Activated T-helper 2 cell treated with anti-CD3 and anti-CD28 coated beads, Interferon-gamma antibody, Interleukin-2, Interleukin-4, amounts not matched to agents 10 μg/mL and 5 μg/mL and 100 μg/mL, durations not matched to agents 14 hours and 24 hours and 36 hours (primary cell): ENCODE measurements at regions not wholly inside any gene's neighbourhood (a gene's known extent, or its start where the extent isn't known, plus 50 kb on each side); places are given as distances from the start of the nearest gene placed in this dataset.
"Not testable (repeated sequence)": the region's sequence is repeated elsewhere in the genome, so short reads cannot be mapped to it uniquely, and the experiment has no call there.

Source experiments
- DNase-seq: peaks from one replicate; pipeline ENCODE4 v3.0.0; 2021; ENCODE audit warnings: low spot score
- H3K27ac Mint-ChIP-seq: one replicate; pipeline ENCODE4 v1.8.0; 2021; ENCODE audit warnings: mixed read lengths
- H3K27me3 Mint-ChIP-seq: one replicate; pipeline ENCODE4 v1.8.0; 2021; ENCODE audit warnings: low read depth, mixed read lengths
- H3K36me3 Mint-ChIP-seq: one replicate; pipeline ENCODE4 v1.8.0; 2021; ENCODE audit warnings: low read depth, mixed read lengths
- H3K4me1 Mint-ChIP-seq: one replicate; pipeline ENCODE4 v1.8.0; 2021; ENCODE audit warnings: low read depth, mixed read lengths
- H3K4me3 Mint-ChIP-seq: one replicate; pipeline ENCODE4 v1.8.0; 2021; ENCODE audit warnings: low read depth, mild to moderate bottlenecking, moderate library complexity, mixed read lengths
- H3K9me3 Mint-ChIP-seq: one replicate; pipeline ENCODE4 v1.8.0; 2021; ENCODE audit warnings: mixed read lengths
- intact Hi-C: fragments of 100-400 bp; cut with micrococcal nuclease; formaldehyde crosslinking; loops from one replicate; pipeline ENCODE4 v1.15.1; 2023

DNA sequence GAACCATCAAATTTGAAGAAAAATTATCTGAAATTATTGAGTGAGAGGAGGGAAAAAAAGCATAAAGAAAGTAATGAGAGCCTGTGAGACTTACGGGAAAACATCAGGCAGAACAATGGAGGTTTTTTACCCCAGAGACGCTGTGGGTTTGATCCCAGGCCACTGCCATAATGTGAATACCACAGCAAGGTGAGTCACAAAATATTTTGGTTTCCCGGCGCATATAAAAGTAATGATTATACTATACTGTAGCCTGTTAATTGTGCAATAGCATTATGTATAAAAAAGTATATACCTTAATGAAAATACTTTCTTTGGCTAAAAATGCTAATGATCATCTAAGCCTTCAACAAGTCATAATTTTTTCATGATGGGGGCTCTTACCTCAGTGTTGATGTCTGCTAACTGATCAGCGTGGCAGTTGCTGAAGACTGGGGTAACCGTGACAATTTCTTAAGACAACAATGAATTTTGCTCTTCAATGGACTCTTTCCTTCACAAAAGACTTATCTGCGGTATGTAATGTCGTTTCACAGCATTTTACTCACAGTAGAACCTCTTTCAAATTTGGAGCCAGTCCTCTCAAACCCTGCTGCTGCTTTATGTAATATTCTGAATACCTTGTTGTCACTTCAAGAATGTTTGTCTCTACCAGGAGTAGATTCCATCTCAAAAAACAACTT, 97.0 kb upstream of the FAM20C start:
- intact Hi-C loops: no loop called here
- Mint-ChIP-seq H3K4me1 (peaks cover 10% of the 10 kb centered on the region), H3K27ac (no peak overlapping the region), H3K27me3 (peaks cover 8% of the 10 kb centered on the region), H3K9me3 (no peaks in the 10 kb centered on the region), H3K4me3 (no peak overlapping the region), H3K36me3 (no peaks in the 10 kb centered on the region)
- DNase-seq: no peak

DNA sequence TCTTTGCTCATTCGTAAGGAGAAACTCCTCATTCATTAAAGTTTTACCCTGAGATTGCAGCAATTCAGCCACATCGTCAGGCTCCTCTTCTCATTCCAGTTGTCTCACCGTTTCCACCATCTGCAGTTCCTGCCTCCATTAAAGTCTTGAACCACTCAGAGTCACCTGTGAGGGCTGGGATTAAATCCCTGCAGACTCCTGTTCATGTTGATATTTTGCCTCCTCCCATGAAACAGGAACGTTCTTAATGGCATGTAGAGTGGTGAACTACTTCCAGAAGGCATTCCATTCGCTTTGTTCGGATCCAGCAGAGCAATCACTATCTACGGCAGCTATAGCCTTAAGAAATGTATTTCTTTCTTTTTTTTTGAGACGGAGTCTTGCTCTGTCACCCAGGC, 96.5 kb upstream of the FAM20C start:
- DNase-seq: no peak
- Mint-ChIP-seq H3K36me3 (no peaks in the 10 kb centered on the region), H3K4me3 (no peak overlapping the region), H3K27ac (no peak overlapping the region), H3K9me3 (no peaks in the 10 kb centered on the region), H3K27me3 (peaks cover 8% of the 10 kb centered on the region), H3K4me1 (peaks cover 5% of the 10 kb centered on the region)
- intact Hi-C loops: no loop called here

DNA sequence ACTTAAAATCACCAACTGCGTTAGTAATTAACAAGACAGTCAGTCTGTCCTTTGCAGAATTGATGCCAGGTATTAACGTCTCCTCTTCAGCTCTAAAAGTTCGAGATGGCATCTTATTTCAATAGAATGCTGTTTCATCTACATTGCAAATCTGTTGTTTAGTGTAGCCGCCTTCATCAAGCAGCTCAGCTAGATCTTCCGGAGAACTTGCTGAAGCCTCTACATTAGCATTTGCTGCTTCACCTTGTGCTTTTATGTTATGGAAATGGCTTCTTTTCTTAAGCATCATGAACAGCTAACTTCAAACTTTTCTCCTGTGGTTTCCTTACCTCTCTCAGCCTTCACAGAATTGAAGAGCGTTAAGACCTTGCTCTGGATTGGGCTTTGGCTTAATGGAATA, 95.5 kb upstream of the FAM20C start:
- no peak overlapping the region for H3K27ac Mint-ChIP-seq
- intact Hi-C loops: no loop called here
- H3K9me3 Mint-ChIP-seq: peaks cover 2% of the 10 kb centered on the region
- H3K4me3 Mint-ChIP-seq: no peak overlapping the region
- H3K27me3 Mint-ChIP-seq: peaks cover 8% of the 10 kb centered on the region
- no peaks in the 10 kb centered on the region for H3K36me3 Mint-ChIP-seq
- DNase-seq: no peak
- H3K4me1 Mint-ChIP-seq: peaks cover 4% of the 10 kb centered on the region

DNA sequence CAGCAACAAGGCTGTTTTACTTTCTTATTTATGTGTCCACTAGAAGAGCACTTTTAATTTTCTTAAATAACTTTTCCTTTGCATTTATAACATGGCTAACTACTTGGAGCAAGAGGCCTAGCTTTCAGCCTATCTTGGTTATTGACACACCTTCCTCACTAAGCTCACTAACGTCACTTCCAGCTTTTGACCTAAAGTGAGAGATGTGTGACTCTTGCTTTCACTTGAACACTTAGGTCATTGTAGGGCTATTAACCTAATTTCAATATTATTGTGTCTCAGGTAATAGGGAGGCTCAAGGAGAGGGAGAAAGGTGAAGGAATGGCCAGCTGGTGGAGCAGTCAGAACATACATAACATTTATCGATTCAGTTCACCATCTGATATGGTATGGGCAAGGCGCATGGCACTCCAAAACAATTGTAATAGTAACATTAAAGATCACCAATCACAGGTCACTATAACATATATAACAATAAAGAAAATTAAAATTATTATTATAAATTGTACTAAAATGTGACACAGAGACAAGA, 95.0 kb upstream of the FAM20C start:
- Mint-ChIP-seq H3K36me3 (no peaks in the 10 kb centered on the region), H3K4me3 (no peak overlapping the region), H3K27ac (no peak overlapping the region), H3K4me1 (peaks cover 7% of the 10 kb centered on the region), H3K9me3 (peaks cover 5% of the 10 kb centered on the region), H3K27me3 (peaks cover 8% of the 10 kb centered on the region)
- no peak for DNase-seq
- intact Hi-C loops: no loop called here

DNA sequence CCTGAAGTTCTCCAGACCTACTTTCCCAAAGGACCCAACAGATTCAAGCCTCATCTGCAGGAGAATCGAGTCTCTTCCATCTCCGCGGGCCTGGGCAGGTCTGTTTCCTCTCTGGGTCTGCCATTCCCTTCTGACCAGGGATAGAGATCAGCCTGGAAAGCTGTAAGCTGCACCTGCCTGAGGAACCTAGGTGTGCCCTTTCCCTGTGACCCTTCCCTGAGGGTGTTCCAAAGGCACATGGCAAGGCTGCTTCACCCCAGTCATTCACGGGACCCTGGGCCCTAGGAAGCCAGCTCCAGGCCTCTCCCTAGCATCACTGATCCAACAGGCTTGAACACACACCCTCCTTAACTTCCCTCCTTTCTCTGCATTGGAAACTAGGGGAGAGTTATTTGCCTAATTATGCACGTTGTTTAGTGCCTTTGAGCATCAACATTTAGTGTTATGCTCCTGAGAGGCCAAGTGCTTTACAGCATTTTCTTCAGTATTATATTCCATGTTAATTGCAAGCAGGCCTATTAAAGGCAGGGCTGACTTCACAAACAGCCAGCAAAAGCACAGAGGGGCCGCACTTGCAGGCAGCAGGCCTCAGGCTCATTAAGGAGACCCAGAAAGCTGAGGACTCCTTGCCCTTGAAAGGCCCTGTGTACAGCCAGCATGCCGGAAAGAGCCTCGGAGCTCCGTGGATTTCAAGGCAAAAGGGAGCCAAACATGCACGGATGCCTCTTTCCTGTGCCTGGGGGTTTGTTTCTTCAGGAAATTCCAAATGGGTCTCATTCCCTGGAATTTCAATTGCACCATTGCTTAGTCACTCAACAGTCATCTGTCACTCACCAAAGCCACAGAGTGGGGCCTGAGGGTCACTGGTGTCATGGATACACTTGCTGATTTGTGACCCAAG, 91.0 kb upstream of the FAM20C start:
- peaks cover 19% of the 10 kb centered on the region for H3K9me3 Mint-ChIP-seq
- H3K27ac Mint-ChIP-seq: no peak overlapping the region
- H3K4me1 Mint-ChIP-seq: peaks cover 23% of the 10 kb centered on the region
- no peaks in the 10 kb centered on the region for H3K27me3 Mint-ChIP-seq
- H3K36me3 Mint-ChIP-seq: no peaks in the 10 kb centered on the region
- H3K4me3 Mint-ChIP-seq: no peak overlapping the region
- DNase-seq: no peak
- intact Hi-C loops: no loop called here

DNA sequence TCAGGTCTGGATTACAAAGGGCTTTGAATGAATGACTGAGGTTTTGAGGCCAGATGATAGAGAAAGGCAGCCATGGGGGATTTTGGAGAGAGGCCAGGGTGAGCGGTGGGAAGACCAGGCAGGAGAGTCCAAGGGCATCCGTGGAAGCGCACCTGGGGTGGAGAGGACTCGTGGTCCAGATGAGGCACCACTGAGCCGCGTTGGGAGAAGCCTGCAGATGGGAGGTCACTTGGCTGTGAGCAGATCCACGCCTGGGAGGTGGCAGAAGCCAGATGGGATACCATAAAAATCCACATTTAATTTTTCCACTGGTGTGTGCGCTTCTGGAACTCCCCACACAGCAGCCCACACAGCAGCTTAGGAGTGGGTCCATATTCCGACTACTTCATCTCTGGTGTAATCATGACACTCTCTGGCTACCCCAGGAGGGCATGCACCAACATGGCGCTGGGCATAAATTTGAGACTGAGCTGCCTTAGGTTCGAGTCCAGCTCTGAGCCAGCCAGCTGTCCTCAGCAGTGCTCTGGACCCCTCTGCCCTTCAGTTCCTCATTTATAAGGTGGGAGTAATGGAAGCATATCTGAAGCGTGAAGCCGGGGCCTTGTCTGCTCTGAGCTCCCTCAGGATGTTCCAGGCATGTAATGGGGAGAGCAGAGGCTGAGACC, 90.2 kb upstream of the FAM20C start:
- DNase-seq: no peak
- peaks cover 19% of the 10 kb centered on the region for H3K9me3 Mint-ChIP-seq
- intact Hi-C loops: no loop called here
- H3K4me1 Mint-ChIP-seq: peaks cover 30% of the 10 kb centered on the region
- no peaks in the 10 kb centered on the region for H3K36me3 Mint-ChIP-seq
- no peak overlapping the region for H3K4me3 Mint-ChIP-seq
- no peak overlapping the region for H3K27ac Mint-ChIP-seq
- H3K27me3 Mint-ChIP-seq: no peaks in the 10 kb centered on the region

DNA sequence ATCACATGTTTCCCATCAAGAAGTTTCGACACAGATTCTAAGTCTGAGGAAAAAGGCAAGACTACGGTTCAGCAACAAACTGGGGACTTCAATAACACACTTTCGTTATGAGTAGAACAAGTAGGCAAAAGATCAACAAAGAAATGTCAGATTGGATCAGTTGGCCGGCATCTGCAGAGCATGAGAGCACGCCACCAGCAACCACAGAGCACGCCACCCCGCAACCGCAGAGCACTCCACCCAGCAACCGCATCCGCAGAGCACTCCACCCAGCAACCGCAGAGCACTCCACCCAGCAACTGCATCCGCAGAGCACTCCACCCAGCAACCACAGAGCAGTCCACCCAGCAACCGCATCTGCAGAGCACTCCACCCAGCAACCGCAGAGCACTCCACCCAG, 89.7 kb upstream of the FAM20C start:
- H3K27ac Mint-ChIP-seq: no peak overlapping the region
- no peak overlapping the region for H3K4me3 Mint-ChIP-seq
- H3K36me3 Mint-ChIP-seq: no peaks in the 10 kb centered on the region
- peaks cover 30% of the 10 kb centered on the region for H3K4me1 Mint-ChIP-seq
- no peaks in the 10 kb centered on the region for H3K27me3 Mint-ChIP-seq
- peaks cover 19% of the 10 kb centered on the region for H3K9me3 Mint-ChIP-seq
- DNase-seq: peak; percentile 16
- intact Hi-C loops: no loop called here

DNA sequence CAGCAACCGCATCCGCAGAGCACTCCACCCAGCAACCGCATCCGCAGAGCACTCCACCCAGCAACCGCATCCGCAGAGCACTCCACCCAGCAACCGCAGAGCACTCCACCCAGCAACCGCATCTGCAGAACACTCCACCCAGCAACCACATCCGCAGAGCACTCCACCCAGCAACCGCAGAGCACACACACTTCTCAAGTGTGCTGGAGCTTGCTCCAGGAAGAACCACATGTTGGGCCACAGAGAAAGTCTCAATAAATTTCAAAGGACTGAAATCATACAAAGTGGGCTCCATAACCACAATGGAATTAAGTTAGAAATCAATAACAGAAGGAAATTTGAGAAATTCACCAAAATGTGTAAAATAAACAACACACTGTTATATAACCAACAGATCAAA, 88.4 kb upstream of the FAM20C start:
- H3K9me3 Mint-ChIP-seq: peaks cover 19% of the 10 kb centered on the region
- intact Hi-C loops, H3K36me3 Mint-ChIP-seq, H3K4me3 Mint-ChIP-seq, DNase-seq, H3K27me3 Mint-ChIP-seq: not testable (repeated sequence)
- peak overlapping the region; percentile 3 for H3K27ac Mint-ChIP-seq
- H3K4me1 Mint-ChIP-seq: peaks cover 30% of the 10 kb centered on the region

DNA sequence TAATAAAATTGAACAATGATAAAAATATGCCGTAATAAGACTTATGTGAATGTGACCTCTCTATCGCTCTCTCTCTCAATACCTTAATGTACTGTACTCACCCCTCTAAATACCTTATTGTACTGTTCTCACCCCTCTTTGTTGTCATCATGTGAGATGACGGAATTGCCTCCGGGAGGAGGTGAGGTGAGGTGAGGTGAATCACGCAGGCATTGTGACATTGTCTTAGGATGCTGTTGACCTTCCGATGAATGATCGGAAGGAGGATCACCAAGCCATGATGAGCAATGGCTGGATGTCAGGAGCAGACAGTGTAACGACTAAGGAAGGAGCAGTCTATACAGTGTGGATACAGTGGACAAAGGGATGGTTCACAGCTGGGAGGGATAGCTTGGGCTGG, 87.4 kb upstream of the FAM20C start:
- no peak overlapping the region for H3K4me3 Mint-ChIP-seq
- no peak overlapping the region for H3K27ac Mint-ChIP-seq
- H3K9me3 Mint-ChIP-seq: peaks cover 19% of the 10 kb centered on the region
- no peak for DNase-seq
- peaks cover 28% of the 10 kb centered on the region for H3K4me1 Mint-ChIP-seq
- H3K36me3 Mint-ChIP-seq: no peaks in the 10 kb centered on the region
- intact Hi-C loops: no loop called here
- no peaks in the 10 kb centered on the region for H3K27me3 Mint-ChIP-seq

DNA sequence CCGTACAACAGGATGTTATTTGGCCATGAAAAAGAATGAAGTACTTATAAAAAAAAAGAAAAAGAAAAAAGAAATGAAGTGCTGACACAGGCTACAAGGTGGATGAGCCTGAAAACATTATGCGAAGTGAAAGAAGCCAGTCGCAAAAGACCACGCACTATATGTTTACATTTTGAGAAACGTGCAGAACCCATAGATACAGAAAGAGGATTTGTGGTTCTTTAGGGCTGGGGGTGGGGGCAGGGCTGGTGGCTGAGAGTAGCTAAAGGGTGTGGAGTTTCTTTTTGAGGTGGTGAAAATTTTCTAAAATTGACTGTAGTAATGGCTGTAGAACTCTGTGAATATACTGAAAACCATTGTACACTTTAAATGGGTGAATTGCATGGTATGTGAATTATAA, 86.0 kb upstream of the FAM20C start:
- peaks cover 19% of the 10 kb centered on the region for H3K9me3 Mint-ChIP-seq
- H3K27ac Mint-ChIP-seq: no peak overlapping the region
- DNase-seq: no peak
- peaks cover 27% of the 10 kb centered on the region for H3K4me1 Mint-ChIP-seq
- no peak overlapping the region for H3K4me3 Mint-ChIP-seq
- no peaks in the 10 kb centered on the region for H3K36me3 Mint-ChIP-seq
- intact Hi-C loops: no loop called here
- H3K27me3 Mint-ChIP-seq: peaks cover 4% of the 10 kb centered on the region

DNA sequence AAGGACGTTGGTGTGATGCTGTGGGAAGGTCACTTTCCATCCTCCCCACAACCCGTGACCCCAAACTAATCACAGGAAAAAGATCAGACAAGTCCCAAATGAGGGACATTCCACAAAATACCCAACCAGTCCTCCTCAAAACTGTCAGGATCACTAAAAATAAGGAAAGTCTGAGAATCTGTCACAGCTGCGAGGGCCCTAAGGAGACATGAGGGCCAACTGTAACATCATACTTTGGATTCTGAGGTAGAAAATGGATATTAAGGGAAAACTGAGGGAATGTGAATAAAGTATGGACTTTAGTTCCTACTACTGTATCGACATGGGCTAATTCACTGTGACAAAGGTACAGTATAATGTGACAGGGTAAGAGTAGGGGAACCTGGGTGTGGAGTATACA, 85.1 kb upstream of the FAM20C start:
- Mint-ChIP-seq H3K9me3 (peaks cover 15% of the 10 kb centered on the region), H3K27ac (no peak overlapping the region)
- intact Hi-C loops: no loop called here

DNA sequence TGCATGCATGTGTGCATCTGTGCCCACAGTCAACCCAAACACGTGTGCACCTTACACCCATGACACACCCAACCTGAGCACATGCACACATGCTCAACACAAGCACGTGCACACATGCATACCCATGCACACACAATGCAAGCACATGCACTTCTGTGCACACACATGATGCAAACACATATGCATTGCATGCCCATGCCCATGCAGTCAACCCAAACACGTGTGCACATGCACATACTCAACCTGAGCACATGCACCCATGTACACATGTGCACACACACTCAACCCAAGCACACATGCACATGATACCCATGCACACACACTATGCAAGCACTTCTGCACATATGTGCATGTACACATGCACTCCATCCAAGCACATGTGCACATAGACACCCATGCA, 84.5 kb upstream of the FAM20C start:
- no peak overlapping the region for H3K27ac Mint-ChIP-seq
- H3K4me3 Mint-ChIP-seq: no peak overlapping the region
- peaks cover 12% of the 10 kb centered on the region for H3K9me3 Mint-ChIP-seq
- peaks cover 7% of the 10 kb centered on the region for H3K27me3 Mint-ChIP-seq
- intact Hi-C loops: no loop called here
- no peak for DNase-seq
- peaks cover 22% of the 10 kb centered on the region for H3K4me1 Mint-ChIP-seq
- no peaks in the 10 kb centered on the region for H3K36me3 Mint-ChIP-seq

More for the DNA sequence above, 85.1 kb upstream of the FAM20C start:
- no peaks in the 10 kb centered on the region for H3K36me3 Mint-ChIP-seq
- H3K27me3 Mint-ChIP-seq: peaks cover 4% of the 10 kb centered on the region
- DNase-seq: no peak
- no peak overlapping the region for H3K4me3 Mint-ChIP-seq
- H3K4me1 Mint-ChIP-seq: peaks cover 24% of the 10 kb centered on the region

DNA sequence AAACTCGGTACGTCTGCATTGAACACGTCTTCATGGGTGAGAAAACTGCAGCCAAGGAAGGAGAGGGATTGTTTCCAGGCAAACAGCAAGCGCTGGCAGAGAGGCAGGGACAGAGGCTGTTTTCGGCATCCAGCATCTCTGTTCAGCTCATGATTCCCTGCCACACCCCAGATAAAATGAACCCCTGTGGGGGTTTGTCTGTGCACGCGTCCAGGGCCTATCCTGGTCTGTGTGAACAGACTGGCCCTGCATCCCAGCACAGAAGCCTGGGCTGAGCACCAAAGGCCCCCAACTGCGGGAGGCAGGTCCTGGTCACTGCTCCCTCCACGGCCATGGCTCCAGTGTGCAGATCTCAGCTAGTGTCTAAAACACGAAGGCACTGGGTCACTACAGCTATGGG, 83.3 kb upstream of the FAM20C start:
- Mint-ChIP-seq H3K4me1 (peaks cover 24% of the 10 kb centered on the region), H3K27ac (no peak overlapping the region), H3K27me3 (peaks cover 14% of the 10 kb centered on the region), H3K4me3 (no peak overlapping the region), H3K36me3 (no peaks in the 10 kb centered on the region), H3K9me3 (peaks cover 11% of the 10 kb centered on the region)
- intact Hi-C loops: no loop called here
- DNase-seq: no peak
